GM18873 (cell line): ENCODE measurements at regions not wholly inside any gene's neighbourhood (a gene's known extent, or its start where the extent isn't known, plus 50 kb on each side); places are given as distances from the start of the nearest gene placed in this dataset.
"Not testable (repeated sequence)": the region's sequence is repeated elsewhere in the genome, so short reads cannot be mapped to it uniquely, and the experiment has no call there.

ENCODE experiments used
- ATAC-seq: cut with Tn5 transposase; IDR thresholded peaks from one replicate; pipeline ENCODE4 v1.9.1; 2021; ENCODE audit warnings: mild to moderate bottlenecking, moderate library complexity, moderate number of reproducible peaks; ENCODE audit not compliant: unreplicated experiment, low FRiP score

DNA sequence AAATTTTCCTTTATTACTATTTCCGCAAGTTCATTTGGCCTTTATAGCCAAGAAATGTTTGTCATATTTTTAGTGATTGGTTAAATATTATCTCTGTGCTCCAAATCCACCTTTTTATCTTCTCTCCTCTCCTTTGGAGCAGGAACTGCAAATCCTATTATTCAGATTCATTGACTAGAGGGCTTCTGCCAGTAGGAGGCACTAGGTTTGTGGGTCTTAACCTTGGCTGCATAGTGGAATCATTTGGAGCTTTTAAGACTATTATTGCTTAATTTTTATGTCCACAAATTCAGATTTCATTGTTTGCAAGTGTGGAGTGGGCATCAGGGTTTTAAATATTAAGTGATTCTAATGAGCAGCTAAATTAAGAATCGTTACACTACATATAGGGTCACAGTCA is 75.3 kb upstream of the SYT10 start:
- no peak for ATAC-seq

GRCh38 chr12:33519566-33519965 is 79.9 kb upstream of the SYT10 start:
- no peak for ATAC-seq

- ATAC-seq = not testable (repeated sequence)
These were observed 81.1 kb upstream of the SYT10 start for GRCh38 chr12:33520505-33521302.

DNA sequence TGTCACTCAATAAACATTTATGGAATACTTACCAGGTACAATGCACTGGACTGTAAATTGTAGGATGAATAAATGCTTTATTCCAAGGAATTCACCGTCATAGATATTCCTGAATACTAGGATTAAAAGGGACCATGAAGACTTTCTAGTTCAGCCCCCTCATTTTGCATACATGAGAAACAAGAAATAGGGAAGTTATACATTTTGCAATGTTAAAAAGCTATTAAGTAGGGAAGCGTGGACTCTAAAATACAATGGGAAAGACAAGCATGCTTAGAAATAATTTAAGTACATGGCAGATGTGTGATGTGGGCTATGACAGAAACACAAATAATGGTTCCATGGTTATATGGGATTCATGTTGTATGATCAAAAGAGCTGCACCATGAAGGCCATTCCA is 89.4 kb upstream of the SYT10 start:
- ATAC-seq = no peak

- ATAC-seq = no peak
These were observed 90.2 kb upstream of the SYT10 start for GRCh38 chr12:33529810-33530209.

- no peak for ATAC-seq
These were observed 91.6 kb upstream of the SYT10 start for GRCh38 chr12:33531261-33531660.

GRCh38 chr12:33533527-33533926 is 93.9 kb upstream of the SYT10 start:
- ATAC-seq = no peak

GRCh38 chr12:33536431-33536830 is 96.8 kb upstream of the SYT10 start:
- ATAC-seq = no peak

DNA sequence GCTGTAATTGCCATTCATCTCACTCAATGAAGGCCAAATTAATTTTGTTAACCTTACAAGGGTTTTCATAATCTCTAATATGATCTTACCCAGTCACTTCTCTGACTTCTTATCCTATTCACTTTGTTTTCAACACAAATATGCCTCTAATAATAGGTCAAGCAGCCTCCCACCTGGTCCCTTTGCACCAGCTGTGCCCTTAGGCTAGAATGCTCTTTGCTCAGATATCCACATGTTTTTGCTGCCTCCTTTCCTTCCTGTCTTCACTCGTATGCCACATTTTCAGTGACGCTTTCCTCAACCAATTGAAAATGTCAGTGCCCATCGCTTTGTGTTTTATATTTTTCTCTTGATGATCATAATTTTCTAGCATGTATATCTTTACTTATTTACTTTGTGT is 106.4 kb upstream of the SYT10 start:
- no peak for ATAC-seq

DNA sequence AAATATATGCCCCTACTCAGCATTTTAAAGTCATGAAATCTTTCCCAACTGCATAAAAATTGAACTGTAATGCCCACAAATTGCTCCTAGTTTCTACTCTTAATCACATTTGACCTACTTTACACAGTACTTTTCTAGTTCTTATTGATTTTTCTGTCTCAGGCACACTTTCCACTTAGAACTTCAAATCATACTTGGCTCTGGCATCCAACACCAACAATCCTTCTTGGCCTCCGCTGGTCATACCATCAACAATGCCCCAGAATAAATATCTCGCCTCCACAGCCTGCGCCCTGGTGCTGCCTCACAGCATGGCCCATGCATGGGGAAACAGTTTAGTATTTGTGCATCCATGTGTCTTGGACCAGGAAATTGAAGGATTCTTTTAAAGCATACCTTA is 107.5 kb upstream of the SYT10 start:
- no peak for ATAC-seq

DNA sequence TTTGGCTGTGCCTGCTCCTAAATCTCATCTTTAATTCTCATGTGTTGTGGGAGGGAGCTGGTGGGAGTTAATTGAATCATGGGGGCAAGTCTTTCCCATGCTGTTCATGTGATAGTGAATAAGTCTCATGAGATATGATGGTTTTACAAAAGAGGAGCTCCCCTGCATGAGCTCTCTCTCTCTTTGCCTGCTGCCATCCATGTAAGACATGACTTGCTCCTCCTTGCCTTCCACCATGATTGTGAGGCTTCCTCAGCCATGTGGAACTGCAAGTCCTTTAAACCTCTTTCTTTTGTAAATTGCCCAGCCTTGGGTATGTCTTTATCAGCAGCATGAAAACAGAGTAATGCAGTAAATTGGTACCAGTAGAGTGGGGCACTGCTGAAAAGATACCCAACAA is 110.6 kb upstream of the SYT10 start:
- ATAC-seq = not testable (repeated sequence)

- no peak for ATAC-seq
These were observed 111.4 kb upstream of the SYT10 start for GRCh38 chr12:33551006-33551405.

- ATAC-seq = no peak
These were observed 115.5 kb upstream of the SYT10 start for GRCh38 chr12:33555128-33555527.

- no peak for ATAC-seq
These were observed 121.1 kb upstream of the SYT10 start for GRCh38 chr12:33560653-33561208.

GRCh38 chr12:33562401-33562800 is 122.8 kb upstream of the SYT10 start:
- no peak for ATAC-seq

- no peak for ATAC-seq
These were observed 126.8 kb upstream of the SYT10 start for GRCh38 chr12:33566403-33566802.

- no peak for ATAC-seq
These were observed 135.7 kb upstream of the SYT10 start for GRCh38 chr12:33575346-33575745.

- ATAC-seq = no peak
These were observed 142.0 kb upstream of the SYT10 start for GRCh38 chr12:33581613-33582122.

DNA sequence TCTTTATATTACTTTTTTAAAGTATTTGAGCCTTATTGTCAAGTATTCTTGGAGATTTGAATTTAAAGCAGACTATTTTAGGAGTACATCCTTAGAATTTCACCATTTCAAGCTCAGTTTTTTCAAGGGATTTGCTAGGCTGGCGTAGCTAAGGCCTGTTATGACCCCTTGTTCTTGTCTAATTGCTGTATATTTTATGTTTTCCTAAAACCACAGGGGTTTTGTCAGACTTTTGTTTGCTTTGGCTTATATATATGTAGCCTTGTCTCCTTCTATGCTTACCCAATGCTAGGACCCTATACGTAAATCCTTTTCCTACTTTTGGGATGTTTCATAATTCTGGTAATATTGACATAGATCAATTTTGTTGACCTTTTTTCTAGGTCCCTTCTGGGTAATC is 147.0 kb upstream of the SYT10 start:
- ATAC-seq = no peak

- ATAC-seq = no peak
These were observed 147.7 kb upstream of the SYT10 start for GRCh38 chr12:33587354-33587753.

DNA sequence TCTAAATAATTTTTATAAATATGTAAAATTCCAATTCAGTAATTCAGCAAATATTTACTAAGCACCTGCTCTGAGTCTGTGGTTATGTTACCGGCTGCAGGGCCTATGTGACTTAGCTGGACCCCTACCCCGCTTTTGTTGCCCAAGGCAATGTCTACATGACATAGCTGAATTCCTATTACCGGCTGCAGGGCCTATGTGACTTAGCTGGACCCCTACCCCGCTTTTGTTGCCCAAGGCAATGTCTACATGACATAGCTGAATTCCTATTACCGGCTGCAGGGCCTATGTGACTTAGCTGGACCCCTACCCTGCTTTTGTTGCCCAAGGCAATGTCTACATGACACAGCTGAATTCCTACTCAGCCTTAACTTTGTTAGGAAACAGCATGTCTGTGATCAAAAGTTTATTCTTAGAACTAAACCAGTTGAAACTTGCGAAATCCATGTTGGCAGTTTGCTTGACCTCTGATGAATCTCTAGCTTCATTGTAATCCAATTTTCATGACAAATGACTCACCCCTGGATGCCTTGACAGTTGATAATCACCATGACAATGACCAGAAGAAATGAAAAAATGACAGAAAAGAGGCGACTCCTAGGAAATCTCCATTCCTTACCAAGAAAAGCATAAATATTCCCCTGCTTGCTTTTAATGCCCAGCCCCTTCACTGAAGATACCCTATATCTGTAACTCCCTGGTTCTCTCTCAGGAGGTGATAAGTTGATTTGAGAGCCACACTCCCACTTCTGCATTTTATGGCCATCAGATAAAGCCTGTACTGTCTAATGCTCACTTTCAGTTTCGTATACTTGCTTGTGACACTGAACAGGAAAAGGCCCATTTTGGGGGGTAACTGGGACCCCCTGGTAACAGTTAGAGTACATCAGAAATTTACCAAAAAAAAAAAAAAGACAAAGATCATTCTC is 148.4 kb upstream of the SYT10 start:
- peak; percentile 52 for ATAC-seq
